GM18909 (cell line): ENCODE measurements at regions not wholly inside any gene's neighbourhood (a gene's known extent, or its start where the extent isn't known, plus 50 kb on each side); places are given as distances from the start of the nearest gene placed in this dataset.
A peak's percentile ranks its signal among the peaks of the same experiment; 100 is the strongest.
"Not testable (repeated sequence)": the region's sequence is repeated elsewhere in the genome, so short reads cannot be mapped to it uniquely, and the experiment has no call there.

Experiments
- ATAC-seq: cut with Tn5 transposase; IDR thresholded peaks from one replicate; pipeline ENCODE4 v1.9.1; 2021; ENCODE audit warnings: mild to moderate bottlenecking; ENCODE audit not compliant: unreplicated experiment, poor library complexity

GRCh38 chr2:168300460-168300859 lies 53.1 kb upstream of the STK39 start:
- no peak for ATAC-seq

GRCh38 chr2:168304024-168304681 lies 56.8 kb upstream of the STK39 start:
- ATAC-seq: no peak

- no peak for ATAC-seq
Observed at GRCh38 chr2:168307379-168307778, 60.0 kb upstream of the STK39 start.

- no peak for ATAC-seq
Observed at GRCh38 chr2:168310580-168310979, 63.2 kb upstream of the STK39 start.

- ATAC-seq: no peak
Observed at GRCh38 chr2:168311261-168311910, 64.0 kb upstream of the STK39 start.

GRCh38 chr2:168312036-168312822 lies 64.8 kb upstream of the STK39 start:
- no peak for ATAC-seq

- ATAC-seq: no peak
Observed at GRCh38 chr2:168314236-168314635, 66.8 kb upstream of the STK39 start.

GRCh38 chr2:168315331-168316072 lies 68.1 kb upstream of the STK39 start:
- no peak for ATAC-seq

GRCh38 chr2:168316073-168316440 lies 68.7 kb upstream of the STK39 start:
- ATAC-seq: no peak

GRCh38 chr2:168317282-168317681 lies 69.9 kb upstream of the STK39 start:
- ATAC-seq: no peak

- ATAC-seq: no peak
Observed at GRCh38 chr2:168320267-168320666, 72.9 kb upstream of the STK39 start.

GRCh38 chr2:168322325-168323007 lies 75.1 kb upstream of the STK39 start:
- no peak for ATAC-seq

GRCh38 chr2:168323529-168324021 lies 76.2 kb upstream of the STK39 start:
- ATAC-seq: no peak

GRCh38 chr2:168326572-168326971 lies 79.2 kb upstream of the STK39 start:
- no peak for ATAC-seq

- ATAC-seq: no peak
Observed at GRCh38 chr2:168327328-168327727, 79.9 kb upstream of the STK39 start.

GRCh38 chr2:168328421-168328820 lies 81.0 kb upstream of the STK39 start:
- ATAC-seq: no peak

- no peak for ATAC-seq
Observed at GRCh38 chr2:168330624-168331423, 83.4 kb upstream of the STK39 start.

GRCh38 chr2:168335254-168335653 lies 87.9 kb upstream of the STK39 start:
- ATAC-seq: not testable (repeated sequence)

- peak; percentile 77 for ATAC-seq
Observed at GRCh38 chr2:168336786-168337388, 89.5 kb upstream of the STK39 start.
